Dendritic cell treated with granulocyte-macrophage colony-stimulating factor and Interleukin-4, amounts not matched to agents 40 ng/mL and 50 ng/mL, for 4 days (primary cell): ENCODE measurements at regions not wholly inside any gene's neighbourhood (a gene's known extent, or its start where the extent isn't known, plus 50 kb on each side); places are given as distances from the start of the nearest gene placed in this dataset.

Experiments
- H3K27ac Mint-ChIP-seq: one replicate; pipeline ENCODE4 v1.8.0; 2022; ENCODE audit warnings: mild to moderate bottlenecking, mixed read lengths
- H3K27me3 Mint-ChIP-seq: one replicate; pipeline ENCODE4 v1.8.0; 2022; ENCODE audit warnings: mild to moderate bottlenecking, mixed read lengths
- H3K36me3 Mint-ChIP-seq: one replicate; pipeline ENCODE4 v1.8.0; 2022; ENCODE audit warnings: low read depth, mixed read lengths
- H3K4me1 Mint-ChIP-seq: one replicate; pipeline ENCODE4 v1.8.0; 2022; ENCODE audit warnings: low read depth, mixed read lengths
- H3K4me3 Mint-ChIP-seq: one replicate; pipeline ENCODE4 v1.8.0; 2022; ENCODE audit warnings: mild to moderate bottlenecking, moderate library complexity, mixed read lengths
- H3K9me3 Mint-ChIP-seq: one replicate; pipeline ENCODE4 v1.8.0; 2022; ENCODE audit warnings: mixed read lengths
- intact Hi-C: fragments of 100-400 bp; cut with micrococcal nuclease; formaldehyde crosslinking; loops from one replicate; pipeline ENCODE4 v1.15.0; 2022

- H3K27ac Mint-ChIP-seq, result no peak overlapping the region
- H3K27me3 Mint-ChIP-seq, result no peaks in the 10 kb centered on the region
- no peaks in the 10 kb centered on the region for H3K36me3 Mint-ChIP-seq
Observed at GRCh38 chr13:70666883-70667556, 558.8 kb upstream of the KLHL1 start.

DNA sequence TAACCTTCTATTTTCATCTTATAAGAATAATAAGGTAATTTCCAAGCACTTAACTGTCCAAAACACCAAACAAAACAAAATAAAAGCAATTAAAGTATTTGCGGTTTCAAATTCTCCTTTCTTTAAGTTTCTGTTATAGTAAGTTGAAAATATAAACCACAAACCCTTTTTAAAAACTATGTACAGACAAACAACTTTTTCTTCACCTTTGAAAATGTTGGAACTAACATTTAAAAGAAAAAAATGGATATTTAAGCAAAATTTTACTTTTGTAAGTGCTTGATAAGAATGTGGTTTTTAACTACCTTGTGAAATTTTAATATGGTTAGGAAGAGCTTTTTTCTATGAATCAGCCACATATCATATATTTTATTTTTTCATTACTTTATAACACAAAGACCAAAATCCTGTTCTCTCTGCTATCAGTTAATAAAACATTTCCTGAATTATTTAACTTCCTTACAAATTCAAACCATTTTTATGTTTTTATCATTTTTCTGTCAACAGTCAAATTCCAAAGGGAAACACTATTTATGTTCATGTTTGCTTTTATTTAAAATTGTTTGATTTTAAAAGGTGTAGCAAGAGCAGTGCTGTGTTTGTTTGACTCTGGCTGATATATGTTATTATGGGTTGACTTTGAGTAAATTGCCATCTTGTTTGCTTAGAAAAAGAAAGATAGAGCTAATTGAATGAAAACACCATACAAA is 554.1 kb upstream of the KLHL1 start:
- H3K4me1 Mint-ChIP-seq, result no peaks in the 10 kb centered on the region
- H3K27ac Mint-ChIP-seq, result no peak overlapping the region
- no peaks in the 10 kb centered on the region for H3K36me3 Mint-ChIP-seq
- no peaks in the 10 kb centered on the region for H3K27me3 Mint-ChIP-seq
- no peak overlapping the region for H3K4me3 Mint-ChIP-seq
- no peaks in the 10 kb centered on the region for H3K9me3 Mint-ChIP-seq
- intact Hi-C loops, result no loop called here

More at GRCh38 chr13:70666883-70667556, 558.8 kb upstream of the KLHL1 start:
- Mint-ChIP-seq H3K9me3 (no peaks in the 10 kb centered on the region), H3K4me3 (no peak overlapping the region), H3K4me1 (no peaks in the 10 kb centered on the region)
- intact Hi-C loops, result no loop called here

- intact Hi-C loops, result no loop called here
- H3K4me1 Mint-ChIP-seq, result no peaks in the 10 kb centered on the region
- peaks cover 13% of the 10 kb centered on the region for H3K9me3 Mint-ChIP-seq
- no peak overlapping the region for H3K27ac Mint-ChIP-seq
- no peaks in the 10 kb centered on the region for H3K27me3 Mint-ChIP-seq
- no peaks in the 10 kb centered on the region for H3K36me3 Mint-ChIP-seq
- no peak overlapping the region for H3K4me3 Mint-ChIP-seq
Observed at GRCh38 chr13:70644052-70644451, 535.8 kb upstream of the KLHL1 start.

- Mint-ChIP-seq H3K27ac (no peak overlapping the region), H3K36me3 (no peaks in the 10 kb centered on the region), H3K4me1 (no peaks in the 10 kb centered on the region), H3K9me3 (peaks cover 20% of the 10 kb centered on the region), H3K4me3 (no peak overlapping the region), H3K27me3 (no peaks in the 10 kb centered on the region)
- intact Hi-C loops, result no loop called here
Observed at GRCh38 chr13:70634893-70635292, 526.6 kb upstream of the KLHL1 start.

GRCh38 chr13:70630247-70630646 is 522.0 kb upstream of the KLHL1 start:
- Mint-ChIP-seq H3K27me3 (no peaks in the 10 kb centered on the region), H3K9me3 (no peaks in the 10 kb centered on the region)
- intact Hi-C loops, result no loop called here

GRCh38 chr13:70623239-70623638 is 515.0 kb upstream of the KLHL1 start:
- Mint-ChIP-seq H3K36me3 (no peaks in the 10 kb centered on the region), H3K27ac (no peak overlapping the region), H3K27me3 (no peaks in the 10 kb centered on the region), H3K4me1 (no peaks in the 10 kb centered on the region), H3K9me3 (no peaks in the 10 kb centered on the region), H3K4me3 (no peak overlapping the region)
- intact Hi-C loops, result loop anchor here (10.0 kb wide), 1 partner anchor 1262 kb away; no protein-coding TSS in a partner anchor

More at GRCh38 chr13:70630247-70630646, 522.0 kb upstream of the KLHL1 start:
- no peak overlapping the region for H3K27ac Mint-ChIP-seq
- no peak overlapping the region for H3K4me3 Mint-ChIP-seq
- no peaks in the 10 kb centered on the region for H3K4me1 Mint-ChIP-seq
- no peaks in the 10 kb centered on the region for H3K36me3 Mint-ChIP-seq

GRCh38 chr13:70622796-70623195 is 514.5 kb upstream of the KLHL1 start:
- no peaks in the 10 kb centered on the region for H3K9me3 Mint-ChIP-seq
- H3K4me1 Mint-ChIP-seq, result no peaks in the 10 kb centered on the region
- H3K27me3 Mint-ChIP-seq, result no peaks in the 10 kb centered on the region
- intact Hi-C loops, result loop anchor here (10.0 kb wide), 1 partner anchor 1262 kb away; no protein-coding TSS in a partner anchor
- H3K36me3 Mint-ChIP-seq, result no peaks in the 10 kb centered on the region
- H3K4me3 Mint-ChIP-seq, result no peak overlapping the region
- H3K27ac Mint-ChIP-seq, result no peak overlapping the region

- Mint-ChIP-seq H3K27ac (no peak overlapping the region), H3K36me3 (no peaks in the 10 kb centered on the region), H3K9me3 (no peaks in the 10 kb centered on the region), H3K4me3 (no peak overlapping the region), H3K27me3 (no peaks in the 10 kb centered on the region), H3K4me1 (no peaks in the 10 kb centered on the region)
- intact Hi-C loops, result loop anchor here (10.0 kb wide), 1 partner anchor 1265 kb away; no protein-coding TSS in a partner anchor
Observed at GRCh38 chr13:70619936-70620335, 511.7 kb upstream of the KLHL1 start.

DNA sequence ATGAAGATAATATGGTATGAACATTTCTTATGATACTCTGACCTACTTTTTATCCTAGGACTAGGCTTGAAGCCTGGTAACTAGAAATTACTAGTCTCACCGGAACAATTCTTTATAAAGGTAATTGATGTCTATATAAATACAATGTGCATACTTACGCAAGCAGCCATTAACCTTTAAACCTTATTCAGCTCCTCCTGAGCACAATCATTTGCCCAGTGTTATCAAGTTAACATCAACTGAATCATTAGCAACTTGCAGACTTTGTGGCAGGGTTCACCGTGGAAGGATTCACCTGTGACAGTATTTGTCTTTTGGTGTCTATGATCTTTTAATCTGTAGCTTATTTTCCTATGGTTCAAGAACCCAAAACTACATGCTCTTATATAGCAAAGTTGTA is 508.6 kb upstream of the KLHL1 start:
- H3K27ac Mint-ChIP-seq, result no peak overlapping the region
- no peaks in the 10 kb centered on the region for H3K4me1 Mint-ChIP-seq
- no peak overlapping the region for H3K4me3 Mint-ChIP-seq
- intact Hi-C loops, result no loop called here
- no peaks in the 10 kb centered on the region for H3K9me3 Mint-ChIP-seq
- H3K36me3 Mint-ChIP-seq, result no peaks in the 10 kb centered on the region
- H3K27me3 Mint-ChIP-seq, result no peaks in the 10 kb centered on the region

- intact Hi-C loops, result no loop called here
- Mint-ChIP-seq H3K9me3 (no peaks in the 10 kb centered on the region), H3K27me3 (no peaks in the 10 kb centered on the region), H3K27ac (no peak overlapping the region), H3K4me3 (no peak overlapping the region), H3K4me1 (no peaks in the 10 kb centered on the region), H3K36me3 (no peaks in the 10 kb centered on the region)
Observed at GRCh38 chr13:70613295-70613694, 505.0 kb upstream of the KLHL1 start.

DNA sequence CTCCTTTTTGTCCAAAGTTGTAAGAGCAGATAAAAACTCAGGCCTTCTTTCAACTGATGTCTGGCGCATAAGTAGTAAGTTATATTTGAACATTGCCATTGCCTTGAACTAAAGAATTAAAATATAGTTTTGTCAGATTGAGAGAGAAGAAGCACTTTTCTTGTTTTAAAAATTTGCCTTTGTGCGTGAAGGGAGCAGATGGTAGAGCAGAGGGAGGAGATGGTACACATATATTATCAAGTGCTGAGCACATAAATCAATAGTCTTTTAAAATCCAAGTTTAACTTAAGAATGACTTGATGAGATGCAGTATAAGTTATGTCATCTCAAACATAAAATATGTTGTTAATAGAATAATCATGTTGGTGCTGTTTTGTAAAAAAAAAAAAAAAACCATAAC is 504.6 kb upstream of the KLHL1 start:
- intact Hi-C loops, result no loop called here
- Mint-ChIP-seq H3K27ac (no peak overlapping the region), H3K4me3 (no peak overlapping the region)

GRCh38 chr13:70604448-70604847 is 496.2 kb upstream of the KLHL1 start:
- intact Hi-C loops, result no loop called here
- Mint-ChIP-seq H3K27ac (no peak overlapping the region), H3K4me3 (no peak overlapping the region)

More for the DNA sequence above, 504.6 kb upstream of the KLHL1 start:
- Mint-ChIP-seq H3K4me1 (no peaks in the 10 kb centered on the region), H3K9me3 (no peaks in the 10 kb centered on the region), H3K27me3 (no peaks in the 10 kb centered on the region), H3K36me3 (no peaks in the 10 kb centered on the region)

GRCh38 chr13:70593716-70594115 is 485.5 kb upstream of the KLHL1 start:
- intact Hi-C loops, result no loop called here

More at GRCh38 chr13:70604448-70604847, 496.2 kb upstream of the KLHL1 start:
- Mint-ChIP-seq H3K27me3 (no peaks in the 10 kb centered on the region), H3K9me3 (peaks cover 16% of the 10 kb centered on the region), H3K36me3 (no peaks in the 10 kb centered on the region), H3K4me1 (no peaks in the 10 kb centered on the region)

DNA sequence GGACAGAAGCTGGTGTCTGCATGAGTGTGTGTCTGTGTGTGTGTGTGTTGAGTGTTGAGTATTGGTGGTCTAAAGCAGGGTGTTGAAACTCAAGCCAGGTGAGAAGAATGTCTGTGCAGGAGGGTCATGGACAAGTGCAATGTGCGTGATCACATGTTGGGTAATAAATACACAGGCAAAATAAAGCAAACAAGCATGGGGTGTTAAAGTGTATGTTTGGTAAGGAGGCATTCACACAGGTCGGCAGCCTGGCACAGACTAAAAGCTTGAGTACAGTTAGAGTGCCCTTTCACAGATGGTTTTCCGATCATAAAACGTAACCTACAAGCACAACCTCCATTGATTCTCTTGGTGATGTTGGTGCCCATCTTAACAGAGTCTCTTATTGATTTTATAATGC is 476.9 kb upstream of the KLHL1 start:
- Mint-ChIP-seq H3K36me3 (no peaks in the 10 kb centered on the region), H3K27ac (no peak overlapping the region), H3K27me3 (no peaks in the 10 kb centered on the region), H3K9me3 (peaks cover 11% of the 10 kb centered on the region), H3K4me3 (no peak overlapping the region), H3K4me1 (no peaks in the 10 kb centered on the region)
- intact Hi-C loops, result no loop called here

More at GRCh38 chr13:70593716-70594115, 485.5 kb upstream of the KLHL1 start:
- Mint-ChIP-seq H3K4me1 (no peaks in the 10 kb centered on the region), H3K27me3 (no peaks in the 10 kb centered on the region), H3K27ac (no peak overlapping the region), H3K9me3 (no peaks in the 10 kb centered on the region), H3K4me3 (no peak overlapping the region), H3K36me3 (no peaks in the 10 kb centered on the region)
